ENCODE measurements at regions not wholly inside any gene's neighbourhood (a gene's known extent, or its start where the extent isn't known, plus 50 kb on each side); places are given as distances from the start of the nearest gene placed in this dataset.
"Not testable (repeated sequence)": the region's sequence is repeated elsewhere in the genome, so short reads cannot be mapped to it uniquely, and the experiment has no call there.

DNA sequence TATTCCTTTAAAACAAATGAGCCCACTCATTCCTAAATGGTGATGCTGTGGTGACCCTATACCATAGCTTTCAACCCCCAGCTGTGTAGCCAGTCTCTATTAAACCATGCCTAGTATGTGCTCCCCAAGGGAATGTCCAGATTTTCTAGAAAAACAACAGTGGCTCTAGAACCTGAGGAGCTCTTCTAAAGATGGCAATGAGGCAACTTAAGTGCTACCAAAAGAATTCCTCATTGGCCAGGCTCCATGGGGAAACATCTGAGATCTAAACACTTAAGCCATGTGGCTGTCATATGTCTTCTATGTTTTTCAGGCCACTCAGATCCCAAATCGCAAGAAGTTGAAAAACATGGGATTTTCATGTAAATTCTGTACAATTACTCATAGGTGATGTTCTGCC is 191.0 kb downstream of the TPBG start:
- H3K4me1 ChIP-seq = no peaks in the 10 kb centered on the region
- no peaks in the 10 kb centered on the region for H3K27me3 ChIP-seq
- TF ChIP-seq, protein P1, sequence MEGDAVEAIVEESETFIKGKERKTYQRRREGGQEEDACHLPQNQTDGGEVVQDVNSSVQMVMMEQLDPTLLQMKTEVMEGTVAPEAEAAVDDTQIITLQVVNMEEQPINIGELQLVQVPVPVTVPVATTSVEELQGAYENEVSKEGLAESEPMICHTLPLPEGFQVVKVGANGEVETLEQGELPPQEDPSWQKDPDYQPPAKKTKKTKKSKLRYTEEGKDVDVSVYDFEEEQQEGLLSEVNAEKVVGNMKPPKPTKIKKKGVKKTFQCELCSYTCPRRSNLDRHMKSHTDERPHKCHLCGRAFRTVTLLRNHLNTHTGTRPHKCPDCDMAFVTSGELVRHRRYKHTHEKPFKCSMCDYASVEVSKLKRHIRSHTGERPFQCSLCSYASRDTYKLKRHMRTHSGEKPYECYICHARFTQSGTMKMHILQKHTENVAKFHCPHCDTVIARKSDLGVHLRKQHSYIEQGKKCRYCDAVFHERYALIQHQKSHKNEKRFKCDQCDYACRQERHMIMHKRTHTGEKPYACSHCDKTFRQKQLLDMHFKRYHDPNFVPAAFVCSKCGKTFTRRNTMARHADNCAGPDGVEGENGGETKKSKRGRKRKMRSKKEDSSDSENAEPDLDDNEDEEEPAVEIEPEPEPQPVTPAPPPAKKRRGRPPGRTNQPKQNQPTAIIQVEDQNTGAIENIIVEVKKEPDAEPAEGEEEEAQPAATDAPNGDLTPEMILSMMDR (IDR thresholded peaks at IDR 0.05) = no peak
- no peaks in the 10 kb centered on the region for H3K36me3 ChIP-seq
- intact Hi-C loops (cut with DNase I; ENCODE audit: low total_unique reads) = no loop called here
- no peaks in the 10 kb centered on the region for H3K9me3 ChIP-seq
- no peak overlapping the region for H3K4me3 ChIP-seq
- DNase-seq = no peak
- no peak overlapping the region for H3K27ac ChIP-seq

DNA sequence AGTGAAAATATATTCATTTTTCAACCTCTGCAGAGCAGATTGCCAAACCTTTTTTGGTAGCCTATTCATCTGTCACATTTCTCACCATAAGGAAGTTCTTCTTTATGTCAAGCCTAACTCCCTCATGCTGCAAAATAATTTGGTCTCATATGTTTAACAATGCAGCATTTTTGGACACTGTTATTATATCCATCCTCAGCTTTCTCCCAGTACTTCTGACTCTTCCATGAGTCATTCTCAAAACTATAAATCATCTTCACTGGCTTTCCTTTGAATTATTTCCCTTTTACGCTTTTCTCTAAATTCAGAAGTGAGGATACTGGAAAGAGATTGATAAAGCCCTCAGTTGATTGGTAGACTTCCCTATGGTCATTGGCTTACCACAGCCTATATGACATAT is 192.2 kb downstream of the TPBG start:
- intact Hi-C loops (cut with DNase I; ENCODE audit: low total_unique reads) = no loop called here

DNA sequence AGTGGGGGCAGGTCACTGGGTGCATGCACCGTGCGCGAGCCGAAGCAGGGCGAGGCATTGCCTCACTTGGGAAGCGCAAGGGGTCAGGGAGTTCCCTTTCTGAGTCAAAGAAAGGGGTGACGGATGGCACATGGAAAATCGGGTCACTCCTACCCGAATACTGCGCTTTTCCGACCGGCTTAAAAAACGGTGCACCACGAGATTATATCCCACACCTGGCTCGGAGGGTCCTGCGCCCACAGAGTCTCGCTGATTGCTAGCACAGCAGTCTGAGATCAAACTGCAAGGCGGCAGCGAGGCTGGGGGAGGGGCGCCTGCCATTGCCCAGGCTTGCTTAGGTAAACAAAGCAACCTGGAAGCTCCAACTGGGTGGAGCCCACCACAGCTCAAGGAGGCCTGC is 194.9 kb downstream of the TPBG start:
- H3K36me3 ChIP-seq; H3K4me1 ChIP-seq; intact Hi-C loops (cut with DNase I; ENCODE audit: low total_unique reads); H3K4me3 ChIP-seq; H3K27ac ChIP-seq; H3K9me3 ChIP-seq; H3K27me3 ChIP-seq; DNase-seq: not testable (repeated sequence)

More for the DNA sequence above, 192.2 kb downstream of the TPBG start:
- H3K4me3 ChIP-seq = no peak overlapping the region
- no peaks in the 10 kb centered on the region for H3K36me3 ChIP-seq
- no peak for DNase-seq
- H3K27me3 ChIP-seq = no peaks in the 10 kb centered on the region
- TF ChIP-seq, protein P1 (IDR thresholded peaks at IDR 0.05) = no peak
- no peaks in the 10 kb centered on the region for H3K9me3 ChIP-seq
- no peaks in the 10 kb centered on the region for H3K4me1 ChIP-seq
- H3K27ac ChIP-seq = no peak overlapping the region

DNA sequence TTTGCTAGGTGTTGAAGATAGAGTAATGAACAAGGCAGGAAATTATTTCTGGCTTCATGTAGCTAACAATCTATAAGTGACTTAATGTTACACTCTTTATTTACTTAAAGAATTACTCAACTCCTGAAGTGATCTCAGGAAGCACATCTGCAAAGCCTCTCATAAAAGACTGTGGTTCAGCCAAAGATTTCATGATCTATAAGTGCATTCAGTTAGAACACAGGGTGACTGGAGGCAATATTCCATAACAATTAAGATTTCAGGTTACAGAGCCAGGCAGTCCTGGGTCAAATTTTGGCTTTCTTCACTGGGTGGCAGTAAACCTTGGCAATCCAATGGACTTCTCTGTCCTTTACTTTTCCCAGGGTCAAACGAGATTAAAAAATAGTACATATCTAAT is 204.0 kb downstream of the TPBG start:
- intact Hi-C loops (cut with DNase I; ENCODE audit: low total_unique reads) = no loop called here

DNA sequence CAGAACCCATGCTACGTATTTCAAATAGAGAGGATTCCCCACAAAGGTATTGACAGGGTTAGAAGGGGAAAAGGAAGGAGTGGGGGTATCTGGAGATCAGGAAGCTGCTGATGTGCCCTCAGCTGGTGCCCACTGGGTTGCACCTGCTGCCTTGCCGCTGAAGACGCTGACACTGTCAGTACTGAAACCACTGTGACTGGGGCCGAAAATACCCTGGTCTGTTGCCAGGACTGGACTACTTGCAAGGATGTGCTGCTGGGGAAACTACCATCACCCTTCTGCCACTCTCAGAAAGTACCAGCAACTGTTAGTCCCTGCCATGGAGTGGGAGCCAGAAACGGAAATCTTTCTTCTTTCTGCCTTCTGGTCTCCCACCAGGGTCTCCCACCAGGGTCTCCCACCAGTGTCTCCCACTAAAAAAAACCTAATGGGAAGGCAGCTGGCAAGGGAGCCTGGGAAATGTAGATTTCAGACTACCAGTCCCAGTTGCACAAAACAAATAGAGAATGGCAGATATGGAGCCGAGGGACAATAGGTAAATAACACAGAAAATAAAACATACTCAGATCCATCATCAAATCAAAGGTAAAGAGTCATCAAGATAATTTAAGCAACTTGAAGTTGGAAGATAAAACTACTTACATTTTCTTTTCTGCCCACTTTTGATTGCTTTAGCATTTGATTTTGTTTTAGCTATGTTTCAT is 204.8 kb downstream of the TPBG start:
- Histone ChIP-seq H3K9me3 (no peaks in the 10 kb centered on the region), H3K36me3 (no peaks in the 10 kb centered on the region), H3K27me3 (no peaks in the 10 kb centered on the region), H3K4me1 (no peaks in the 10 kb centered on the region), H3K27ac (no peak overlapping the region), H3K4me3 (no peak overlapping the region)
- TF ChIP-seq, protein P1 (IDR thresholded peaks at IDR 0.05) = no peak
- DNase-seq = no peak
- intact Hi-C loops (cut with DNase I; ENCODE audit: low total_unique reads) = no loop called here

More for the DNA sequence above, 204.0 kb downstream of the TPBG start:
- DNase-seq = no peak
- Histone ChIP-seq H3K4me3 (no peak overlapping the region), H3K27me3 (no peaks in the 10 kb centered on the region), H3K4me1 (no peaks in the 10 kb centered on the region), H3K9me3 (no peaks in the 10 kb centered on the region), H3K27ac (no peak overlapping the region), H3K36me3 (no peaks in the 10 kb centered on the region)
- TF ChIP-seq, protein P1 (IDR thresholded peaks at IDR 0.05) = no peak

DNA sequence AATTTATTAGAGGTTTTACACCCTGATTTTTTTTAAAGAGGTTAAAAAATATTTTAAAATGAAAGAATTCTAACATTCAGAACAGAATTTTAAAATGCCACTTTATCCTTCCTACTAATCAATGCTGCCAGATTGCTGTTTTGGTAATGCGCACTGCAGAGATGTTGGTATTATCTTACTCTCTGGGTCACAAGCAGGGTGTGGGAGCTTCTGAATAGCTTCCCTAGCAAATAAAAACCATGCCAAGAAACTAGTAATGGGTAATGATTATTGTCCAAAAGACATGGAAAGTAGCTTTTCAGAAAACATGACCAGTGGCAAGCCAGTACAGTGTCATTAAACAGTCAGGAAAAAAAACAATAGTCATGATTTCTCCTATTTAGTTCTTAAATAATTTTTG is 205.4 kb downstream of the TPBG start:
- H3K4me1 ChIP-seq = no peaks in the 10 kb centered on the region
- no peaks in the 10 kb centered on the region for H3K27me3 ChIP-seq
- TF ChIP-seq, protein P1 (IDR thresholded peaks at IDR 0.05) = no peak
- DNase-seq = no peak
- intact Hi-C loops (cut with DNase I; ENCODE audit: low total_unique reads) = no loop called here
- no peaks in the 10 kb centered on the region for H3K9me3 ChIP-seq
- no peaks in the 10 kb centered on the region for H3K36me3 ChIP-seq
- no peak overlapping the region for H3K4me3 ChIP-seq
- no peak overlapping the region for H3K27ac ChIP-seq

All from tibial artery (tissue), 4 donors.